ENCODE measurements at regions not wholly inside any gene's neighbourhood (a gene's known extent, or its start where the extent isn't known, plus 50 kb on each side); places are given as distances from the start of the nearest gene placed in this dataset.

GRCh38 chr1:166676981-166677380 is 162.3 kb upstream of the POGK start:
- Histone ChIP-seq H4K91ac (ENCODE audit: insufficient read length, low read depth, low read length) (no peak overlapping the region), H3K9ac (ENCODE audit: extremely low read depth, insufficient read length, low read length) (no peak overlapping the region), H3K56ac (ENCODE audit: insufficient read length, low read depth, low read length) (no peak overlapping the region), H3K4ac (ENCODE audit: low read depth, low read length) (no peak overlapping the region), H2AFZ (ENCODE audit: low read length) (no peak overlapping the region), H3K4me1 (ENCODE audit: insufficient read depth, low read length) (no peaks in the 10 kb centered on the region), H4K5ac (ENCODE audit: insufficient read length, low read depth, low read length) (no peak overlapping the region), H3K79me2 (ENCODE audit: insufficient read depth, low read length) (no peaks in the 10 kb centered on the region), H3K9me3 (ENCODE audit: control insufficient read depth, low read depth, low read length) (no peaks in the 10 kb centered on the region), H3K23me2 (ENCODE audit: insufficient read length, low read depth, low read length, poor library complexity, severe bottlenecking) (no peaks in the 10 kb centered on the region), H2BK120ac (ENCODE audit: low read depth, low read length, poor library complexity, severe bottlenecking) (no peak overlapping the region), H3K79me1 (ENCODE audit: insufficient read depth, low read depth, low read length, poor library complexity, severe bottlenecking) (no peaks in the 10 kb centered on the region), H3T11ph (ENCODE audit: low read length) (no peak overlapping the region), H3K23ac (ENCODE audit: insufficient read length, low read depth, low read length) (no peak overlapping the region), H3K4me2 (ENCODE audit: insufficient read depth, insufficient read length, low read length) (no peak overlapping the region), H2BK15ac (ENCODE audit: low read depth, low read length) (no peak overlapping the region), H4K20me1 (ENCODE audit: control insufficient read depth, insufficient read depth, insufficient read length) (no peaks in the 10 kb centered on the region), H3K27ac (ENCODE audit: insufficient read length, low read depth, low read length) (no peak overlapping the region), H2BK12ac (ENCODE audit: insufficient read length, low read depth, low read length) (no peak overlapping the region), H2BK5ac (ENCODE audit: insufficient read length, low read length) (no peak overlapping the region), H3K18ac (ENCODE audit: insufficient read length, low read depth, low read length) (no peak overlapping the region), H2AK5ac (ENCODE audit: insufficient read length, low read length) (no peak overlapping the region), H2BK20ac (ENCODE audit: low read depth, low read length, poor library complexity, severe bottlenecking) (no peak overlapping the region), H3K27me3 (ENCODE audit: insufficient read depth, low read length) (no peaks in the 10 kb centered on the region), H3K14ac (ENCODE audit: insufficient read depth, low read length) (no peak overlapping the region), H4K8ac (replicated peaks; ENCODE audit: insufficient read length, low read depth, low read length) (no peak overlapping the region)
- TF ChIP-seq CTCF (conservative IDR thresholded peaks at IDR 0.05), result peak; percentile 44; the same call in 2 of the 3 replicates
- no peak for DNase-seq
- Mint-ChIP-seq H3K4me1 (no peaks in the 10 kb centered on the region), H3K4me3 (no peak overlapping the region), H3K27me3 (ENCODE audit: low read depth) (no peaks in the 10 kb centered on the region), H3K36me3 (ENCODE audit: insufficient read depth in 1 of 3, low read depth in 3 of 3) (no peaks in the 10 kb centered on the region), H3K27ac (no peak overlapping the region), H3K9me3 (no peaks in the 10 kb centered on the region)

All from H9 (cell line).